ENCODE measurements at regions not wholly inside any gene's neighbourhood (a gene's known extent, or its start where the extent isn't known, plus 50 kb on each side); places are given as distances from the start of the nearest gene placed in this dataset.

DNA sequence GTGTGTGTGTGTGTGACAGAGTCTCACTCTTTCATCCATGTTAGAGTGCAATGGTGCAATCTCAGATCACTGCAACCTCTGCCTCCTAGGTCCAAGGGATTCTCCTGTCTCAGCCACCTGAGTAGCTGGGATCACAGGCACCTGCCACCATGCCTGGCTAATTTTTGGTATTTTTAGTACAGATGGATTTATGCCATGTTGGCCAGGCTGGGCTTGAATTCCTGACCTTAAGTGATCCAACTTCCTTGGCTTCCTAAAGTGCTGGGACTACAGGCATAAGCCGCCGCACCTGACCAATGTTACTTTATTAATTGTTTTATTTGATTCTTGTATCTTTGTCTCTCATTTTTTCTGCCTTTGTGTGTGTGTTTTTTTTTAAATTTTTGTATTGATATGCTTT, 89.6 kb downstream of the ZNF486 start:
- Histone ChIP-seq H3K4me3 (no peak overlapping the region), H3K27ac (no peak overlapping the region)

DNA sequence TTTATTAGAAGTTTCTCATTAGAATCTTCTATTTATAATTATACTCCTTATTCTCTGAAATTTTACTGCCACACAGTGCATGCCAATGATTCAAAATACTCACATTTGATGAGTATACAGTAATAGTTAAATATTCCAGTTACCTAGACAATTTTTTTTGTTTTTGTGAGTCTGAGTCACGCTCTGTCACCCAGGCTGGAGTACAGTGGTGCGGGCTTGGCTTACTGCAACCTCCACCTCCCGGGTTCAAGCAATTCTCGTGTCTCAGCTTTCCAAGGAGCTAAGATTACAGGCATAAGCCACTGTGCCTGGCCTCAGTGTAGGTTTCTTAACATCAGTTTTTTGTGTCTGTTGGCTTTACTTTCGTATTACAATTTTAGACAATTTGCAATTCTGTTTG, 87.1 kb downstream of the ZNF486 start:
- Histone ChIP-seq H3K4me3 (no peak overlapping the region), H3K27ac (no peak overlapping the region)

DNA sequence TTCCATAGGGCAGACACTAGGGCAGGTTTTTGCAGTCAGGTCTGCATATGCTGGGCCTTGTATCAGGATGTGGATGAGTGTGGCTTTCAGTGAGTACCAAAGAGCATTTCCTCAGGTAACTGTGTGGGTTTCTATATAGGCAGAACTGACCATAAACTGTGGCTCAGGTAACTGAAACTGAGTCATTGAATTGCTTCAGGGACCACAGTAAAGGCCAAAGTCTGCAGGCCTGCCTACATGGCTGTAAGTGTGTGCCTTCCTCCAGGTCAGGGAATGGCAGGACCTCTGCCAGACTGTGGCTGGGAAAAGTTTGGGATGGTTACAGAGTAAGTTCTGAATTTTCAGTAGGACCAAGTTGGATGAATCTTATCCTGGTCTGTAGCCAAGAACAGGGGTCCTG, 85.6 kb downstream of the ZNF486 start:
- H3K27ac ChIP-seq, result no peak overlapping the region

DNA sequence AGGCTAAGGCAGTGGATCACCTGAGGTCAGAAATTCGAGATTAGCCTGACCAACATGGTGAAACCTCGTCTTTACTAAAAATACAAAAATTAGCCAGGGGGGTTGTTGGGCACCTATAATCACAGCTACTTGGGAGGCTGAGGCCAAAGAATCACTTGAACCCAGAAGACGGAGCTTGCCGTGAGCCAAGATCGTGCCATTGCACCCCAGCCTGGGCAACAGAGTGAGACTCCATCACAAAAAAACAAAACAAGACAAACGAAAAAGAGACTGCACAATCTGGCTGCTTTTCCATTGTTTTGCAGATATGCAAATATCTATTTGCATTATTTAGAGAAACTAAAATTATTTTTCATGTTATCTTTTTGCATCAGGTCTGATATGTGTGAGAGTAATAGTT, 83.6 kb downstream of the ZNF486 start:
- Histone ChIP-seq H3K4me3 (no peak overlapping the region), H3K27ac (no peak overlapping the region)

More for the DNA sequence above, 85.6 kb downstream of the ZNF486 start:
- H3K4me3 ChIP-seq, result no peak overlapping the region

DNA sequence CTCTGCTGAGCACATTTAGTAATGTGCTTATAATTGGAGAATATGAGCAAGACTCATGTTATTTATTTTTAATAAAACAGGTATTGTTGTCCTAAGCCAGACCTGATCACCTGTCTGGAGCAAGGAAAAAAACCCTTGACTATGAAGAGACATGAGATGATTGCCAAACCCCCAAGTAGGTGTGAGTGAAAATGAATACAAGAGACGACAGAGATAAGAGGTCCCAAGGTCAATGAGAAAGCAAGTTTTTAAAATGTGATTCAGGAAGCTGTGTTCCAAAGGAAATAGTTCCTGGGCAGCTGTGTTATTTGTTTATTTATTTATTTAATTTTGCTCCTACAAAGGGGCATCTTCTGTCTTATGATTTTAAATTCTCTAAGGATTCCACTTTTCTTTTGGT, 83.1 kb downstream of the ZNF486 start:
- Histone ChIP-seq H3K4me3 (no peak overlapping the region), H3K27ac (no peak overlapping the region)

Data from skin epidermis (tissue), 12 donors.